K562 (cell line): ENCODE measurements at regions not wholly inside any gene's neighbourhood (a gene's known extent, or its start where the extent isn't known, plus 50 kb on each side); places are given as distances from the start of the nearest gene placed in this dataset.

ENCODE experiments used
- ATAC-seq: fragments of 200-7000 bp; cut with Tn5 transposase; 3 replicates; pipeline ENCODE4 v1.9.1; 2020; ENCODE audit warnings: moderate library complexity
- BruUV-seq: library from RNA; stranded (reverse); fragments of 400-500 nt; replicated peaks from 2 replicates; lab custom pipeline; 2021; lab: Mats Ljungman, UMichigan
- CTCF ChIA-PET: fragments of 300-600 bp; formaldehyde crosslinking; extraction: SDS; loops from one replicate; lab custom pipeline; 2021; ENCODE audit warnings: low intra/inter-chr PET ratio; lab: Yijun Ruan, JAX
- POLR2A ChIA-PET: fragments of 300-600, 350-650 bp; sonication (Branson Sonifier 250); formaldehyde crosslinking; extraction: SDS; loops from one replicate; lab custom pipeline; 2021; ENCODE audit warnings: antibody characterized with exemption, inconsistent platforms; lab: Yijun Ruan, JAX
- DNase-seq, 4 experiments: peaks; one replicate each; pipeline versions ENCODE4 v3.0.0 to v3.0.0-alpha.2; 2011 to 2018; ENCODE audit warnings: low spot score in 3 of 4, mixed read lengths in 3 of 4; ENCODE audit errors: extremely low read depth in 1 of 4
- FAIRE-seq: peaks from 2 replicates; lab custom pipeline; 2011; peaks lifted over from hg19 to GRCh38; lab: Jason Lieb, UNC
- H2AFZ ChIP-seq: 2 replicates; pipeline ENCODE4 v1.6.0; 2011; ENCODE audit warnings: low read depth, low read length, control low read depth, inconsistent platforms
- H3K27ac ChIP-seq: fragments of 200-600 bp; 3 replicates; pipeline ENCODE4 v1.8.0; 2011; ENCODE audit warnings: low read depth, mild to moderate bottlenecking, control low read depth, inconsistent platforms, low read length, moderate library complexity, mixed read lengths; ENCODE audit errors: extremely low read depth
- H3K27me3 ChIP-seq, 2 experiments: fragments of 300-600 bp in 1 of 2; 2 replicates in 1 of 2; 3 replicates in 1 of 2; pipeline versions ENCODE4 v1.6.0 to v1.8.0; 2011; ENCODE audit warnings: inconsistent platforms in 2 of 2, low read length in 2 of 2, mild to moderate bottlenecking in 1 of 2, mixed read lengths in 1 of 2, moderate library complexity in 1 of 2; ENCODE audit not compliant: control insufficient read depth in 2 of 2, insufficient read depth in 2 of 2
- H3K36me3 ChIP-seq: fragments of 300-600 bp; 3 replicates; pipeline ENCODE4 v1.8.0; 2011; ENCODE audit warnings: mild to moderate bottlenecking, low read length, inconsistent platforms; ENCODE audit not compliant: control insufficient read depth, insufficient read depth
- H3K4me1 ChIP-seq, 2 experiments: fragments of 200-600 bp in 1 of 2; replicated peaks in 1 of 2; 2 replicates in 1 of 2; 3 replicates in 1 of 2; pipeline versions ENCODE4 v1.5.1 to v1.8.0; 2011; ENCODE audit warnings: inconsistent platforms in 2 of 2, low read length in 2 of 2, mild to moderate bottlenecking in 1 of 2, mixed read lengths in 1 of 2, moderate library complexity in 1 of 2; ENCODE audit not compliant: control insufficient read depth in 2 of 2, insufficient read depth in 2 of 2
- H3K4me2 ChIP-seq: 2 replicates; pipeline ENCODE4 v1.6.1; 2011; ENCODE audit warnings: low read length, control low read depth, inconsistent platforms, mixed read lengths; ENCODE audit not compliant: insufficient read depth
- H3K4me3 ChIP-seq: fragments of 200-600 bp; sonication (generic), shearing (Covaris generic); 2 replicates; pipeline ENCODE4 v1.5.1; 2016; ENCODE audit warnings: control low read depth, inconsistent platforms
- H3K79me2 ChIP-seq: fragments of 200-600 bp; 3 replicates; pipeline ENCODE4 v1.8.0; 2011; ENCODE audit warnings: low read length, inconsistent platforms; ENCODE audit not compliant: control insufficient read depth, insufficient read depth
- H3K9ac ChIP-seq, 2 experiments: 2 replicates each; pipeline versions ENCODE4 v1.6.0 to v1.6.1; 2011; ENCODE audit warnings: low read depth in 2 of 2, low read length in 2 of 2, control low read depth in 1 of 2, inconsistent platforms in 1 of 2, mild to moderate bottlenecking in 1 of 2, mixed read lengths in 1 of 2; ENCODE audit not compliant: insufficient read depth in 1 of 2
- H3K9me1 ChIP-seq: one replicate; pipeline ENCODE4 v1.6.0; 2011; ENCODE audit warnings: inconsistent platforms, mild to moderate bottlenecking, low read length, moderate library complexity; ENCODE audit not compliant: control insufficient read depth, insufficient read depth
- H3K9me3 ChIP-seq: replicated peaks from 2 replicates; pipeline ENCODE4 v1.5.1; 2011; ENCODE audit warnings: low read depth, low read length, inconsistent platforms; ENCODE audit not compliant: control insufficient read depth, insufficient read depth
- H4K20me1 ChIP-seq: replicated peaks from 2 replicates; pipeline ENCODE4 v1.6.1; 2011; ENCODE audit warnings: low read length, inconsistent platforms, mixed read lengths; ENCODE audit not compliant: control insufficient read depth, insufficient read depth
- MCM3 ChIP-seq: fragments of 450-650 bp; IDR thresholded peaks from 2 replicates; pipeline ENCODE4 v1.6.1; 2016
- PBX2 ChIP-seq, 2 experiments: IDR thresholded peaks in 1 of 2; conservative IDR thresholded peaks in 1 of 2; 2 replicates each; pipeline ENCODE4 v1.6.1; 2016; ENCODE audit warnings: low read depth in 2 of 2, mild to moderate bottlenecking in 1 of 2, missing compliant biosample characterization in 1 of 2, missing genetic modification characterization in 1 of 2, moderate library complexity in 1 of 2
- RFX7 ChIP-seq: fragments of 250-450 bp; sonication (Bioruptor Pico); IDR thresholded peaks from 2 replicates; pipeline ENCODE4 v1.5.1; 2021; ENCODE audit warnings: mild to moderate bottlenecking
- WGBS: fragments of 100-300 bp; shearing (Covaris generic); methylation state at CpG from one replicate; pipeline ENCODE4 v1.1.6; 2016; ENCODE audit warnings: low coverage, mixed read lengths; ENCODE audit not compliant: insufficient coverage; ENCODE audit errors: missing lambda C conversion rate; 5-methylcytosine and 5-hydroxymethylcytosine counted together
- in situ Hi-C: fragments of 300-500 bp; cut with MboI; formaldehyde crosslinking; loops from 4 replicates; pipeline ENCODE4 v1.15.0; 2018; ENCODE audit warnings: inconsistent platforms, mixed read lengths
- intact Hi-C: fragments of 100-400 bp; cut with micrococcal nuclease; formaldehyde crosslinking; loops from 2 replicates; pipeline ENCODE4 v1.14.2; 2022

GRCh38 chr19:30733826-30734550, 361.8 kb downstream of the ZNF536 start:
- Histone ChIP-seq H3K79me2 (no peaks in the 10 kb centered on the region), H3K36me3 (no peaks in the 10 kb centered on the region), H3K4me1 (no peaks in the 10 kb centered on the region), H3K9me3 (no peaks in the 10 kb centered on the region), H3K4me2 (no peak overlapping the region), H3K9me1 (no peaks in the 10 kb centered on the region), H3K4me3 (no peak overlapping the region), H3K9ac (no peak overlapping the region), H4K20me1 (no peaks in the 10 kb centered on the region), H2AFZ (no peak overlapping the region), H3K27me3 (no peaks in the 10 kb centered on the region; a peak in 1 of 5 replicates), H3K27ac (no peak overlapping the region)
- BruUV-seq = no TSS peak
- intact Hi-C loops = no loop called here
- FAIRE-seq (no peak), DNase-seq (no peak), ATAC-seq (no peak)
- in situ Hi-C loops = no loop called here
- ChIA-PET POLR2A (no interaction called here), CTCF (no interaction called here)
- no peak for TF ChIP-seq PBX2 (CRISPR knock-in tag; IDR thresholded peaks at IDR 0.05; ENCODE audit: low read depth)
- no peak for TF ChIP-seq PBX2 (tag; conservative IDR thresholded peaks at IDR 0.05; ENCODE audit: low read depth)
- no peak for TF ChIP-seq RFX7
- TF ChIP-seq MCM3 = no peak
- WGBS = 0% methylated on average over 13 of the region's 15 CpGs
